Stimulated activated CD4-positive, alpha-beta T cell treated with anti-CD3 and anti-CD28 coated beads, Interleukin-12 subunit alpha, Interleukin-12 subunit beta, amount 100 ng/mL, for 24 hours (primary cell): ENCODE measurements at regions not wholly inside any gene's neighbourhood (a gene's known extent, or its start where the extent isn't known, plus 50 kb on each side); places are given as distances from the start of the nearest gene placed in this dataset.
"Not testable (repeated sequence)": the region's sequence is repeated elsewhere in the genome, so short reads cannot be mapped to it uniquely, and the experiment has no call there.

Experiments
- DNase-seq, 2 experiments: peaks; one replicate each; pipeline ENCODE4 v3.0.0-alpha.2; 2020; ENCODE audit warnings: low read depth in 2 of 2

DNA sequence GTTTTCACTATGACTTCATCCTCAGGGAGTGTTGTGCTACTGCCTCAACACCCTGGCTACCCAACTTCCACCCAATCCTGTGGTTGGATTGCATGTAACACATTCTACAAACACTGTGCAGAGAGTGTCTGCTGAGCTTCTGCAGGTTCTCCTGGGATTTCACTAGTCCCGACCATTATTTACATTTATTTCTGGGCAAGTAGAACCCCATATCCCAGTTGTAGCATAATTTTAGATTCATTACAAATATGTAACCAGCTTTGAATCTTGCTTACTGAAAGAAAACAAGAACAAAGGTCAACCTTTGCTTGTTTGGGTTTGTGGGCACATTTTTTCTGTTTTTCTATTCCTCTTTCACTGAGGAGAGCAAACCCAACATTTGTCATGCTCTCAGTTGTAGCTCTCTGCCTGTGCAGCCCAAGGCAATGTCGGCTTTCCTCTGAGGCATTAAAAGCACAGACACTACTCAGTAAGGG, 2036.1 kb upstream of the LRRTM1 start:
- no peak for DNase-seq

DNA sequence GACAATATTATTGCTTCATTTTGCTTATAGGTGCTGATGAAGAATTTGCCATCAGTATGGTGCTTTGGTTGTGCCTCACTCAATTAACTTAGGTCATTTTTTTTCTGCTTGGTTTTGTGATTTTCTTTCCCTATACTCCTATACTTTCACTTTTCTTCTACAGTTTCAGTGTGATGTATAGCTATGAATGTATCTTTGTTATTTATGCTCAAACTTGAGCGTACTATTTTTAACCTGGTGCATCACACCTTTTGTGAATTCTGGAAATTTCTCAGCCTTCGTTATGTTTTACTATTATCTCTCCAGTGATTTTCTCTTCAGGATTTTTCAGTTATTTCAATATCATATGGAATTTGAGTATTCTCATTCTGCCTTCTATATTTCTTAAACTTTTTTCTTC, 2035.3 kb upstream of the LRRTM1 start:
- no peak for DNase-seq

DNA sequence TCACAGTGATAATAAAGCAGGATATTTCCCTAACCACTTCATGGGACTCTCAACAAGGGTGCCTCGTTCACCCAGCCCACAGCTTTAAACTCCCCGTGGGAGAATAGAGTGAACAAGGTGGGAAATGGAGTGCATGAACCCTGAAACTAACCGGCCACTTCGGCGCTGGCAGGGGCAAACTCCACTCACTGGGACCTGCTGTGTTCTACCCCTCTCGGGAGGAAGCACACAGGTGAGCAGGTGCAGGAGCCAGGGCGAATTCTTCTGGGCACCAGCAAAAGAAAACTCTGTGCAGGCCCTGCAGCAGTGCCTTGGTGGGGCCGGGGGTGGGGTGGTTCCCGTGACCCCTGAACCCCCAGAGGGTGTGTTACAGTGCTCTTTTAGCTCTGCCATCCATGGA, 2029.1 kb upstream of the LRRTM1 start:
- DNase-seq = no peak

DNA sequence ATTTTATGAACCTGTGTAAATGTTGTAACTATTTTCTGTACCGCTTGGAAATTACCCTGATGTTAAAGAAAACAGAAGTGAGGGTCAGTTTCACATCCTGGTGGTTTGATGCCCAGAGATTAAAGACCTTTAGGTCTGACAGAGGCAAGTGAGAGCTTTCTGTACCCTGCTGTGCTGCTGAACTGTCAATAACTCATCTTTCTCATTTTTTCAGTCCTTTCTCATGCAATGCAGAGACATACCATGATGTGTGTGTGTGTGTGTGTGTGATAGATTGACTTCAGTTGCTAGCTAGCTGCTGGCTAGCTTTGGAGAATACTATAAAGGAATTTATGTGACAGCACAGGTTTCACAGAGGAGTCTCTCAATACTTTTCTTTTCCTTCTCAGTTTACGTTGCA, 2025.6 kb upstream of the LRRTM1 start:
- no peak for DNase-seq

DNA sequence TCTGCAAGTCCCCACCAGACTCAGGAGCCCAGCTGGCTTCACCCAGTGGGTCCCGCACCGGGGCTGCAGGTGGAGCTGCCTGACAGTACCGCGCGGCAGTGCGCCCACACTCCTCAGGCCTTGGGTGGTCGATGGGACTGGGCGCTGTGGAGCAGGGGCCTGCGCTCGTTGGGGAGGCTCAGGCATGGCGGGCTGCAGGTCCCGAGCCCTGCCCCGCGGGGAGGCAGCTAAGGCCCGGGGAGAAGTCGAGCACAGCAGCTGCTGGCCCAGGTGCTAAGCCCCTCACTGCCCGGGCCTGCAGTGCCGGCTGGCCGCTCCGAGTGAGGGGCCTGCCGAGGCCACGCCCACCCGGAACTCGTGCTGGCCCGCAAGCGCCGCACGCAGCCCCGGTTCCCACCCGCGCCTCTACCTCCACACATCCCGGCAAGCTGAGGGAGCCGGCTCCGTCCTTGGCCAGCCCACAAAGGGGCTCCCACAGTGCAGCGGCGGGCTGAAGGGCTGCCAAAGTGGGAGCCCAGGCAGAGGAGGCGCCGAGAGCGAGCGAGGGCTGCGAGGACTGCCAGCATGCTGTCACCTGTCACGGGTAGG, 2021.7 kb upstream of the LRRTM1 start:
- DNase-seq = not testable (repeated sequence)

DNA sequence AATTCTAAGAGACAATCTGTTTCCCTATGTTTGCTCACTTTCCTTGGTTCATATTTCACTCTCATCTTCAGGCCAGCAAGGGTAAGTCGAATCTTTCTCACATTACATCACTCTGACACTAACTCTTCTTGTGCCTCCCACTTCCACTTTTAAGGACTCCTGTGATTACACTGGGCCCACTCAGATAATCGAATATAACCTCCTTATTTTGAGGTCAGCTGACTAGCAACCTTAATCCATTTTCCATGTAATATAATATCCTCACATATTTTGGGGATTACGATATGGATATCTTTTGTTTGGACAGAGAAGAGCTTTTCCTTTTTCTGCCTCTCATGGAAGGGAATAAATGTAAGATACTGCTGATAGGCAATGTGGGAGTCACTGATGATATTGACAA, 2015.7 kb upstream of the LRRTM1 start:
- no peak for DNase-seq

DNA sequence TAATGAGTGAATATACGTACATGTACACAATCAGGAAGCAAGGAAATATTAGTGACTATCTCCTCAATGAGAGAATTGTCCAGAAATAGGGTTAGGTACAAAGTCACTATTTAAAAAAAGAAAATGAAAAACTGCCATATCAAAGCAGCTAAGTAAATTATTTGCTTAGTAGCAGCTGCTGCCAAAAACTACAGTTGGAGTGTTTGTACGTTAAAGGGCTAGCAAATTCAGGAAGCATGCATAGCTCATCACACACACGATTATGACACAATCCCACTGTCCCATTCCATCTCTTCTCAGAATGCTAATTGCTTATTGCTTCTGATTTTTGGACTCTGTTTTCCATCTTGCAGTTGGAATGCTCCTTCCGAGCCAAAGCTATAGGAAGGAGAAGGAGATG, 2012.5 kb upstream of the LRRTM1 start:
- DNase-seq = no peak

DNA sequence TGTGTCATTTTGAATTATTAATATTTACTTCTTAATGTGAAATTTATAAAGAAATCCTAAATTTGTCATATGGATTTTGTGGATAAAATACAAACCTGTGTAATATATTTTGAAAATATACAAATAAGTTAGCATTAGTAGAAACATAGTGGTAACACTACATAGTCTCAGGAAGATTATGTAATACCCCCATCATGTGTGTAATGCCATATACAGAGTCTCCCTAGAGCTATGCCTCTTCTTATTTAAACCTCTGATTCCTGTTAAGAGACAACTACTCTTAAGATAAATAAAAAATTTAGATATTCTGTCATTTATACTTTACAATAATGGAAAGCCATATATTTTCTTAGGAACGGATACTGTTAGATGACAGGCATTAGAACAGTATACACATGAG, 2012.0 kb upstream of the LRRTM1 start:
- DNase-seq = no peak

DNA sequence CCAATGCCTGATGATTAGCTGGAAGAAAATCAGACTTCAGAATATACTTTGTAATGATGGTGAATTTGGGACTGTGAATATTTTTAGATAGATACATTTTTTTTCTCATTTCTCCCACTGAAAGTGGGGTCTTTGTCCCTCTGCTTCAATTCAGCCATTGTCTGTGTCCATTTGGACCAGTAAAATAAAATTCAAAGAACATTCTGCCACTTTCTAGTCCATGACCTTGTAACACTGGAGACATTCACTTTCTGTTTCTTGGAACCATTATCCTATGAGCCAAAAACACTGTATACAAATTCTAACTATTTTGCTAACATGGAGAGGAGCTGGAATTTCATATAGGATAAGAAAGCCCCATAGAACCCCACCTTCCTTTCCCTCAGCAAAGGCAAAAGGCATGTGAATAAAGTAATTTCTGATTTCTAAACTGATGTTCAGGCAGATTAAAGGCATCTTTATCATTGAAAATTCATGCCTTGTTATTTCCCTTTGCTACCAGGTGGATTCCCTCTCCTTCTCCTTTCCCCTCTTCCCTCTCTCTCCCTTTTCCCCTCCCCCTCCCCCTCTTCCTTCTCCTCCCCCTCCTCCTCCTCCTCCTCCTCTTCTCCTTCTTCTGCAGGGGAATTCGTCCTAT, 2010.4 kb upstream of the LRRTM1 start:
- DNase-seq = no peak

DNA sequence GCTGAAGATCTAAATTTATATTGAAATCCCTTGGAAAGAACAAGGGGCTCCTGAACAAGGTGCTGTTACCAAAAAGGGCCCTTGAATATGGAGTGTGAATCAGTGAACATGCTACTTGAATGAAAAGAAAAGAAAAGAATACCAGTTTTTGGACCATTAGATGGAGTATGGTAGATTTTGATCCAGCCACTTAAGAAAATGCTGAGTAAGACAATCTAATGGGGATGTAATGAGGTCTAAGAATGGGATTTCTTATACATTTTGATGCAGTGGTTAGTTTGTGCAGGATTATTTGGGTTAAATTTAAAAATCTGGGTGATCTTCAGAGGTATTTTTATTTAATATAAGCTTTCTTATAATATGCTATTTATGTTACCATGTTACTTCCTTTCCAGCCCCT, 2003.0 kb upstream of the LRRTM1 start:
- DNase-seq = no peak

DNA sequence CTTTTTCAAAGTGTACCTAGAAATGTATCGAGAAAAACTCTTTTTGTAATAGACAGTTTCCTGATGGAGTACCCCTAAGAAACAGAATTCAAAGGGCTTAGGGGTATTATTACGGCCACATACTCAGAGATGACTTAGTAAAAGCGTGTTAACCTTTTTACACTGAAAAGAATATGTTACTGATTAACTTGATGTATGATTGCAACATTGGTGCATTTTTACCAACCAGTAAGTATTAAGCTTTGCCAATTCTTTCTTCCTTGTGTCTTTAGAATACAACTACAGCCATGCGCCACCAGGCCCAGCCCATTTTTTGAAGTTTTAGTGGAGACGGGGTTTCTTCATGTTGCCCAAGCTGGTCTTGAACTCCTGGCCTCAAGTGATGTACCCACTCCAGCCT, 1997.0 kb upstream of the LRRTM1 start:
- DNase-seq = no peak

DNA sequence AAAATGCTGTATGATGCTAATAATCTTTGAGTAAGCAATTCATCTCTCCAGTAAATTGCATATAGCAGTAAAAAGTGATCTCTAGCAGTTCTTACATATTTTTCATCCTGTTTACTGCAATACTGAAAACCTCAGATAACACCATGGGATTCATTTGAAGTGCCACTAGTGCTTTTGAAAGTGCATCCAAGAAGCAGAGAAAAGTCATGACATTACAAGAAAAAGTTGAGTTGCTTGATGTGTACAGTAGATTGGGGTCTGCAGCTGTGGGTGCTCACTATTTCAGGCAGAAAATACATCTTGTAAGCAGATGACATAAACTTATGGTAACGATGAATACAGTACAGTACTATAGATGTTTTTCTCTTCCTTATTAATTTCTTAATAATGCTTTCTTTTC, 1984.9 kb upstream of the LRRTM1 start:
- no peak for DNase-seq

DNA sequence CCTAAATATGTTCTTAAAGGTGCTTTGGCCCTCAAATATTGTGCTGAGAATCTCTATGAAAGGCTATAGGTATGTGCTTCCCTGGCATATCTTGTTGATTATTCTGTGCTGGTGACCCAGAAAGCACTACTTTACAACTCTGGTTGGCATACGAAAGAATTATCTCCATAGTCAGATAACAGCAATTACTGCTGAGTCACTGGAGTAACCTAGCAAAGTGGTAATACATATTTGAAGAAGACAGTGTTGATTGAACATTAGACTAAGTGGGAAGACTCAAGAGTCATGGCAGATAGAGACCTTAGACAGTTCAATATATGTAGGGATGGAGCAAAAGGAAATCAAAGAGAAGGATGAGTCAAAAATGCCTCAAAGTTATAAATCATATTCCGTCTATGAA, 1978.5 kb upstream of the LRRTM1 start:
- no peak for DNase-seq

DNA sequence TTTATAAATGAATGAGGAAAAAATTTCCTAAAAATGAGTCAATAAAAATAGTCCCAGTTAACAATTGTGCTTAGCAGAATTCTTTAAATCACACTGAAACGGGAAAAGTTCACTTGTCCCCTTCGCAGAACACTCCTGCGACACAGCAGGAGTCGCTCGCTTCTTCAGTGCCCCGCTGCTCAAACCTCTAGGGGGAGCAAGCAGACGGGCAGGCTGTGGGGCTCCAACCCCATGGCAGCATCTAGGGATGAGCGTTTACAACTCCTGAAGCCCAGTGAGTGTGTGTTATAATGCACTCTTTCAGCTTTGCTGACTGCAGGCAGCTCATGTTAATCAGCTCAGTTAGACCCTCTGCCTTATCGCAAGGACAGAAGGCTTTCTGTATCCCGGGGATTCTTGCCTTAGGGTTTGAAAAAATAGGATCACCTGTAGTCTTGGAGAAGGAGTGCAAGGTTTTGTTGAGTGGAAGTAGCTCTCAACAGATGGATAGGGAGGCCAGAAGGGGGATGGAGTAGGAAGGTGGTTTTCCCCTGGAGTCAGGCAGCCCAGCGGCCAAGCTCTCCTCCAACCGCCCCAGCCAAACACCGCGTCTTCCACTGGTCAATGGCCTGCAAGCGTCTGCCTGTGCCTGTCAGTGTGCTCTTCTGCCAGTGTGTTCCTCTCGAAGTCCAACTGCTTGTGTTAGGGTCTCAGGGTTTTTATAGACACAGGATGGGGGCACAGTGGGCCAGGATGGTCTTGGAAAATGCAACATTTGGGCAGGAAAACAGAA, 1977.7 kb upstream of the LRRTM1 start:
- DNase-seq = no peak

DNA sequence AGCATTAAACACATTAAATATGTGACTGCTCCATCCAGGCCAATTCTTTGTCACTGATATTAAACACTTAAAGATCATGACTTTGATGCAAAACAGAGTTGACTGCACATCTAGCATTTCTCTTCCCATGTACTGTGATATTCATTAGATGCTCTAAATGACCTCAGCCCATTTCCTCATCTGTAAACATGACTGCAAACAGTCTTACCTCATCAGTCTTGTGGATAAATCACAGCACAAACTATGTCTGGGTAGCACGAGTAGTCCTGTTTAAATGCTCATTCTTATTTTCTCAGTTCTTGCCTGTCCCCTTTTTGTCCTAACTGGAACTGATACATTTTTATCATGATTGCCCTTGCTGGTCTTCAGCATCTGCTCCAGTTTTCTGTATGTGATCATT, 1974.8 kb upstream of the LRRTM1 start:
- no peak for DNase-seq

DNA sequence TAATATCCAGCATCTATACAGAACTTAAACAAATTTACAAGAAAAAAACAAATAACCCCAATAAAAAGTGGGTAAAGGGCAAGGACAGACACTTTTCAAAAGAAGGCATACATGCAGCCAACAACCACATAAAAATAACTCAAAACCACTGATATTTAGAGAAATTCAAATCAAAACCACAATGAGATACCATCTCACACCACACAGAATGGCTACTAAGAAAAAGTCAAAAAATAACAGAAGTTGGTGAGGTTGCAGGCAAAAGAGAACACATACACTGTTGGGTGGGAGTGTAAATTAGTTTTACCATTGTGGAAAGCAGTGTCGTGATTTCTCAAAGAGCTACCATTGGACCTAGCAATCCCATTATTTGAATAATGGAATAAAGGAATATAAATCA, 1973.9 kb upstream of the LRRTM1 start:
- no peak for DNase-seq

DNA sequence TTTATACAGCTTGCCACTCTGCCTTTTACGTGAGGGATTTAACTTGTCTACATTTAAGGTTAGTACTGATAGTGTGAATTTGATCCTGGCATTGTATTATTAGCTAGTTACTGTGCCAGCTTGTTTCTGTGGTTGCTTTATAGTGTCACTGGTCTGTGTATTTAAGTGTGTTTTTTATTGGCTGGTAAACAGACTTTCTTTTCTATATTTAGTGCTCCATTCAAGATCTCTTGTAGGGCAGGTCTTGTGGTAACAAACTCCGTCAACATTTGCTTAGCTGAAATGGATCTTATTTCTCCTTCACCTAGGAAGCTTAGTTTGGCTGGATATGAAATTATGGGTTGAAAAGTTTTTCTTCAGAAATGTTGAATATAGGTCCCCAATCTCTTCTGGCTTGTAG, 1971.0 kb upstream of the LRRTM1 start:
- no peak for DNase-seq

DNA sequence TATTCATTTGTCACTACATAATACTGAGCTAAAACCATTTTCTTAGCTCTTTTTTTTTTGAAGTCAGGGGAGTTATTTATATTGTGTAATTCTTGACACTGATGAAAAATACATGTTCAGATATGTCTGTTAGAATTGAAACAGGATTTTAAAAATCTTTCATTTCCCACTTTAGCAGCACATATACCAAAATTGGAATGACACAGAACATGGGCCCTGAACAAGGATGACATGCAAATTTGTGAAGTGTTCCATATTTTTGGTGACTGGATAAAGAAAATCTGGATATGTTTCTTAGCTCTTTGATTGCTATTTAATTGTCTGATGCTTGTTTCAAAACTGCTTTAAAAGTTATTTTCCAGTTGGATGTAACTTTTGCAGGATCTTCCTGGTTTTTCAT, 1963.9 kb upstream of the LRRTM1 start:
- DNase-seq = no peak

DNA sequence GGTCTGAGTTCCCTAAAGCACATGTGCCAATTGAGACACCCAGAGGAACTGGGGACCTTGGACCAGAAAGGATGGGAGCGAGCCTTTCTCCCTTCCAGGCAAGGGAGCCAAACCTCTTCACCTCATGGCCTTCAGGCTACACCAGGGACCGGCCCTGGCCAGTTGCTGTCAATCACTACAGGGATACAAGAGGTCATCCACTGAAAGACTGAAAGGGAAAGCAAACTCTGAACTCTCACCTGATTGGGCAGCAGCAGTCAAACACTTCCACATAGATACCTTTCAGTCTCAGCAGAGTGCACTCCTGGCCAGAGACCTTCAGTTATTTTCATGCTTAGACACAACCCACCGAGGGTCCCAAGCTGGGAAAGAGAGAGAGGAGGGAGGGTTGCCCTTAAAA, 1956.0 kb upstream of the LRRTM1 start:
- no peak for DNase-seq

DNA sequence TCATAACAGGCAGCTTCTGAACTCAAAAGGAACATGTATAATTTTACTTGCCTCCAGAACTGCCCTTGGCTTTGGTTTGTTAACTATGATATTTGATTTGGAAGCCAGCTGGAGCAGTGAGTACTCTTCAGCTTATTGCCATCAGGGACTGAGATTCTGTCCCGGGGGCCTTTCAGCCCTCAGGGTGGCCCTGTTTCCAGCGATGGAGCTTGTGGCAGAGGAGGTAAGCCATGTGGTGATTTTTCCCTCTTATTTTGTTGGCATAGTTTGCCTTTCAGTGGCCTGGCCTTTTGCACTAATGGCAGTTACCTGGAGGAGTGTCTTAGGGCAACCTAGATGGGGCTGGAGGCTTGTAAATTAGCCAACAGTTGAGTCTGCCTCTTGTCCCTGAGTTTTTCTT, 1955.0 kb upstream of the LRRTM1 start:
- no peak for DNase-seq

DNA sequence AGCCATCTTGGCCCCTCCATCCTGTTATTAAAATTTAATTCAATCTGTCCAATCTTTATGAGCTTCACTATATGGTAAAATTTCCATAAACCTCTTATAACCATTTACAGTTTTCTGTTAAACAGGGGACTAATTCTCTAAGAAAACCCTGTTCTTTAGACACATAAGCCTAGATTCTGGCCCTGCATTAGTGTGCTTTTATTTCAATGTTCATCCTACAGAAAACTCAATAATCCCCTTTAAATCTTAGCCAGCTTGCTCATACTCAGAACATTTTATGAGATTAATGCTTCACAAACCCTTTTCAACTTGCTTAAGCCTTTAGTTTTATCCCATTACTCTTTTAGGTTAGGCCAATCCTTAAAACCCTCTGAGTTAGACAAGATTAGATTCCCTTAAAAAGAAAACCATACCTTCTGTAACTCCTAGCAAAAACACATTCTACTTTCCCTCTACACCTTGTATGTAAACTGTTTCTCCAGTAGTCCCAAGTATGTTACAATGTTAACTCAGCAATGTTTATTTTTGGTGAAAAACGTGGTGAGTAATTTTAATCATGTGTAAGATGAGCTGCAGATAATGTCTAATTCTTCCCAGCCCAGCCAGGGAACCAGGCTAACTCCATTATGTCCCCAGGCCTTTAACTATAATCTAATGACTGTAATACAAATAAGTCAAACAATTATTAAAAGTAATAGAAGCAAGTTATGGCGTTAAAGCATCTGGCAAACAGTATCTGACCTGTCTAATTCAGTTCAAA, 1953.4 kb upstream of the LRRTM1 start:
- no peak for DNase-seq

DNA sequence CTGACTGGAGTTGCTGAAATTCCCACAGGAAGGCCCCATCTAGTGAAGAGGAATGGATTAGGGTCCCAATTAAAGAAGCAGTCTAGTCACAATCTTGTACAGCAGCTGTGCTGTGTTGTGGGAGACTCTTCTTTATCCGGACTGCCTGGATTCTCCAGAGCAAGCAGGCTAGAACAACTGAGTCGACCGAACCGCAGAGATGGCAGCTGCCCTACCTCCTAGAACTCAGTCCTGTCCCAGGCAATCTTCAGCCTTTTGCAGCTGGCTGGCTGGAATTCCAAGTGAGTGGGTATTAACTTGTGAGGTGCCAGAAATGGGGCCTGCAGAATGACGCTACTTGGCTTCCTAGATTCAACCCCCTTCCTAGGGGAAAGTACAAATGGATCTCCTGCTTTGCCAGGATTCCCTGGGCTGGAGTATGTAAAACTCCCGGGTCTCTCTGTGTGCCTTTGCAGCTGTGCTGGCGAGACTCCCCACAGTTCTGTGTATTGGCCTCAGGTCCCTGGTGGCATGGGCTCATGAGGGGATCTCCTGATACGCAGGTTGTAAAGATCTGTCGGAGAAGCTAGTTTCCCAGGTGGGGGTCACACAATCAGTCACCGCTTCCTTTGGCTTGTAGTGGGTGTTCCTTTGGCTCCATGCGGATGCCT, 1952.6 kb upstream of the LRRTM1 start:
- DNase-seq = no peak
